Cardiac muscle cell (in vitro differentiated cells and primary cell): ENCODE measurements at regions not wholly inside any gene's neighbourhood (a gene's known extent, or its start where the extent isn't known, plus 50 kb on each side); places are given as distances from the start of the nearest gene placed in this dataset.

ENCODE experiments used
- DNase-seq, 2 donors: peaks; one replicate each; pipeline versions ENCODE4 v3.0.0 to v3.0.0-alpha.2; 2010 to 2017; ENCODE audit warnings: low read depth in 1 of 2, low spot score in 1 of 2
- H3K27ac ChIP-seq: fragments of 200-600 bp; sonication (generic); 2 replicates; pipeline ENCODE4 v1.5.1; 2016
- H3K27me3 ChIP-seq: fragments of 200-600 bp; sonication (generic); 2 replicates; pipeline ENCODE4 v1.6.0; 2016; ENCODE audit warnings: control low read depth
- H3K36me3 ChIP-seq: fragments of 200-600 bp; sonication (generic); 2 replicates; pipeline ENCODE4 v1.5.1; 2016; ENCODE audit warnings: control low read depth
- H3K4me1 ChIP-seq: fragments of 200-600 bp; sonication (generic); 2 replicates; pipeline ENCODE4 v1.8.1; 2017; ENCODE audit warnings: low read depth, mild to moderate bottlenecking, mixed run types
- H3K4me3 ChIP-seq: fragments of 200-600 bp; sonication (generic); 2 replicates; pipeline ENCODE4 v1.5.1; 2016; ENCODE audit warnings: mild to moderate bottlenecking
- H3K9me3 ChIP-seq: fragments of 200-600 bp; sonication (generic); 2 replicates; pipeline ENCODE4 v1.5.1; 2017; ENCODE audit warnings: low read depth, mild to moderate bottlenecking, control low read depth
- TF ChIP-seq, protein P1 (sequence below): IDR thresholded peaks from 2 replicates; pipeline ENCODE4 v1.5.1; 2012; ENCODE audit warnings: low read depth, mild to moderate bottlenecking, low read length

DNA sequence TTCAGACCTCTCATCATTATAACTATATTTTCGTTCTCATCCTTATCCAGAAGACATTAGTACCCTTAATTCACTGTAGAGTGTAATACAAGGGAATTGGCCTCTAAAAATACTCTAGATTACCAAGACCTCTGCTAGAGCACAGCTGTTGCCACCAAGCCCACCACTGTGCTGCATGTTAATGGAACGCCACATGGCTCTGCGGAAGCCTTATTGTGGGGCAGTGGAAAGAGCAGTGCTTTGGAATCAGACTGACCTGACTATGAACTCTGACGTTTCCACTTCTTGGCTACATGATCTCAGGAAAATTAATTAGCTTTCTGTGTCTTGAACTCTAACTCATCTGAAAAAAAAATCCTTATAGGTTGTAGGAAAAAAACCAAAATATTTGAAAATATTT lies 222.1 kb downstream of the LMX1A start:
- Histone ChIP-seq H3K4me3 (no peak overlapping the region), H3K4me1 (no peaks in the 10 kb centered on the region), H3K36me3 (no peaks in the 10 kb centered on the region), H3K27ac (no peak overlapping the region), H3K9me3 (no peaks in the 10 kb centered on the region), H3K27me3 (peaks cover 48% of the 10 kb centered on the region)
- no peak for DNase-seq
- TF ChIP-seq, protein P1, sequence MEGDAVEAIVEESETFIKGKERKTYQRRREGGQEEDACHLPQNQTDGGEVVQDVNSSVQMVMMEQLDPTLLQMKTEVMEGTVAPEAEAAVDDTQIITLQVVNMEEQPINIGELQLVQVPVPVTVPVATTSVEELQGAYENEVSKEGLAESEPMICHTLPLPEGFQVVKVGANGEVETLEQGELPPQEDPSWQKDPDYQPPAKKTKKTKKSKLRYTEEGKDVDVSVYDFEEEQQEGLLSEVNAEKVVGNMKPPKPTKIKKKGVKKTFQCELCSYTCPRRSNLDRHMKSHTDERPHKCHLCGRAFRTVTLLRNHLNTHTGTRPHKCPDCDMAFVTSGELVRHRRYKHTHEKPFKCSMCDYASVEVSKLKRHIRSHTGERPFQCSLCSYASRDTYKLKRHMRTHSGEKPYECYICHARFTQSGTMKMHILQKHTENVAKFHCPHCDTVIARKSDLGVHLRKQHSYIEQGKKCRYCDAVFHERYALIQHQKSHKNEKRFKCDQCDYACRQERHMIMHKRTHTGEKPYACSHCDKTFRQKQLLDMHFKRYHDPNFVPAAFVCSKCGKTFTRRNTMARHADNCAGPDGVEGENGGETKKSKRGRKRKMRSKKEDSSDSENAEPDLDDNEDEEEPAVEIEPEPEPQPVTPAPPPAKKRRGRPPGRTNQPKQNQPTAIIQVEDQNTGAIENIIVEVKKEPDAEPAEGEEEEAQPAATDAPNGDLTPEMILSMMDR: no peak

DNA sequence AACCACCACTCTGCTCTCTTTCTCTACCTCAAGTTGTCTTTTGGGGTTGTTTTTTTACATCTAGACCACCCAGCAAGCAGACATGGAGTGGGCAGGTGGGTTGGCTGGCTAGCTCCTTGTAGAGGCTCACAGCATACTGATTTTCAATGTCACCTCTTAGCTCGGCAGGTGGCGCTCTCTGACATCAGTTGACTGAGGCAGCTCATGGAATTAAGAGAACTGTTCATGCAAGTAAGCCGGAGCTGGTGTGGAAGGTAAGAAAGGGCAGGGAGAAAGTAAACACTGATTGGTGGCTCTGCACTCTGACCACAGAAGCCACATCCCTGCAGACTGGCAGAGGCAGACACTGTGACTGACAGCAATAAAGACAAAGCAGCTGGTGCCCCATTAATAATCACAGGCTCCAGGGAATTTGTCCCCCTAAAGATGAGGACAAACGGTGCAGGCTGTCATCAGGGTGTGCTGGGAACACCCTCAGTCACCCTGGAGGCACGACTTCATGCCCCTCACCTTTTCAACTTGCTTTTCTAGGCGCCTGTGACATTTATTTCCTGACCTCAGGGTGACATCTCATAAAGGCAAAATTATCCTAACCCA lies 226.8 kb downstream of the LMX1A start:
- Histone ChIP-seq H3K27ac (no peak overlapping the region), H3K36me3 (no peaks in the 10 kb centered on the region), H3K4me3 (no peak overlapping the region), H3K27me3 (peaks cover 62% of the 10 kb centered on the region), H3K4me1 (no peaks in the 10 kb centered on the region), H3K9me3 (no peaks in the 10 kb centered on the region)
- TF ChIP-seq, protein P1: peak; percentile 72
- DNase-seq: peak; percentile 59 to 87

DNA sequence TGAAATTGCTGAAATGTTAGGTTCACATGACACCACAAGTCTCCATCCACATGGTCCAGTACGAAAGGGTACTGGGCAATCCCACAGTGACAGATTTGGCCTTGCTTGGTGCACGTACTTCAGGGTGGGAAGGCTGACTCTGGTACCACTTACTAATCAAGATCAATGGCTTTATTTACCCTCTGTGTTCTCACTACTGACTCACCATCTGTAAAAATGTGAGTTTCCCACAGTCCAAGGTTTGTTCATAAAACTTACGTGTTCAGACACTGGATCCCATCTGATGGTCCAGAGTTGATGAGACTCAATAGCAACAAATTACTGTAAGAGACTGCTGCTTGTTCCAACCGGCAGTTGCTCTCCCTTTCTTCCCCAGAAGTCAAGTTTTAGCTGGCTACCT lies 231.7 kb downstream of the LMX1A start:
- Histone ChIP-seq H3K9me3 (no peaks in the 10 kb centered on the region), H3K4me3 (no peak overlapping the region), H3K4me1 (no peaks in the 10 kb centered on the region), H3K27me3 (peaks cover 82% of the 10 kb centered on the region), H3K36me3 (no peaks in the 10 kb centered on the region), H3K27ac (no peak overlapping the region)
- TF ChIP-seq, protein P1: no peak
- DNase-seq: no peak

- no peak overlapping the region for H3K27ac ChIP-seq
- no peaks in the 10 kb centered on the region for H3K9me3 ChIP-seq
- TF ChIP-seq, protein P1: no peak
- no peaks in the 10 kb centered on the region for H3K4me1 ChIP-seq
- DNase-seq: no peak
- peaks cover 96% of the 10 kb centered on the region for H3K27me3 ChIP-seq
- no peaks in the 10 kb centered on the region for H3K36me3 ChIP-seq
- H3K4me3 ChIP-seq: no peak overlapping the region
Observed at GRCh38 chr1:165119086-165119485, 237.4 kb downstream of the LMX1A start.

GRCh38 chr1:165117482-165117881 lies 239.0 kb downstream of the LMX1A start:
- H3K4me1 ChIP-seq: no peaks in the 10 kb centered on the region
- DNase-seq: peak in 1 of 2 donors; percentile 34
- peak overlapping the region; percentile 8 for H3K4me3 ChIP-seq
- H3K27me3 ChIP-seq: peaks cover 80% of the 10 kb centered on the region
- H3K36me3 ChIP-seq: no peaks in the 10 kb centered on the region
- no peaks in the 10 kb centered on the region for H3K9me3 ChIP-seq
- TF ChIP-seq, protein P1: no peak
- no peak overlapping the region for H3K27ac ChIP-seq
